Fibroblast of skin of right quadriceps (primary cell): ENCODE measurements at regions not wholly inside any gene's neighbourhood (a gene's known extent, or its start where the extent isn't known, plus 50 kb on each side); places are given as distances from the start of the nearest gene placed in this dataset.
"Not testable (repeated sequence)": the region's sequence is repeated elsewhere in the genome, so short reads cannot be mapped to it uniquely, and the experiment has no call there.

ENCODE experiments used
- DNase-seq: peaks from one replicate; pipeline ENCODE4 v3.0.0-alpha.2; 2013

- DNase-seq, result no peak
These were observed 587.1 kb upstream of the HTR2C start for GRCh38 chrX:113996781-113997180.

DNA sequence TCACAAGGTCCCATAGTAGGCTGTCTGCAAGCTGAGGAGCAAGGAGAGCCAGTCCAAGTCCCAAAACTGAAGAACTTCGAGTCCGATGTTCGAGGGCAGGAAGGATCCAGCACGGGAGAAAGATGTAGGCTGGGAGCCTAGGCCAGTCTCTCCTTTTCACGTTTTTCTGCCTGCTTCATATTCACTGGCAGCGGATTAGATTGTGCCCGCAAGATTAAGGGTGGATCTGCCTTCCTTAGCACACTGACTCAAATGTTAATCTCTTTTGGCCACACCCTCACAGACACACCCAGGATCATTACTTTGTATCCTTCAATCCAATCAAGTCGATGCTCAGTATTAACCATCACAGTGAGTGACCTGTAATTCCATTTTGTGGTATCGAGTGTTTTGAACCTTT lies 592.2 kb upstream of the HTR2C start:
- DNase-seq, result not testable (repeated sequence)

DNA sequence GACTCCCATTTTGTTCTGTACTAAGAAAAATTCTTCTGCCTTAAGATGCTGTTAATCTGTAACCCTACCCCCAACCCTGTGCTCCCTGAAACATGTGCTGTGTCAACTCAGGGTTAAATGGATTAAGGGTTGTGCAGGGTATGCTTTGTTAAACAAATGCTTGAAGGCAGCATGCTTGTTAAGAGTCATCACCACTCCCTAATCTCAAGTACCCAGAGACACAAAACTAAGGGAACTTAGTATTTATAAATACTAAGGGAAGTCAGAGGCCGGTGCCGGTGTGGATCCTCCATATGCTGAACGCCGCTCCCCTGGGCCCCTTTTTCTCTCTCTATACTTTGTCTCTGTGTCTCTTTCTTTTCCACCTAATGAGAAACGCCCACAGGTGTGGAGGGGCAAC lies 593.2 kb upstream of the HTR2C start:
- not testable (repeated sequence) for DNase-seq

GRCh38 chrX:113988315-113988935 lies 595.5 kb upstream of the HTR2C start:
- DNase-seq, result not testable (repeated sequence)

GRCh38 chrX:113986427-113986826 lies 597.5 kb upstream of the HTR2C start:
- no peak for DNase-seq

- no peak for DNase-seq
These were observed 601.1 kb upstream of the HTR2C start for GRCh38 chrX:113982766-113983165.

DNA sequence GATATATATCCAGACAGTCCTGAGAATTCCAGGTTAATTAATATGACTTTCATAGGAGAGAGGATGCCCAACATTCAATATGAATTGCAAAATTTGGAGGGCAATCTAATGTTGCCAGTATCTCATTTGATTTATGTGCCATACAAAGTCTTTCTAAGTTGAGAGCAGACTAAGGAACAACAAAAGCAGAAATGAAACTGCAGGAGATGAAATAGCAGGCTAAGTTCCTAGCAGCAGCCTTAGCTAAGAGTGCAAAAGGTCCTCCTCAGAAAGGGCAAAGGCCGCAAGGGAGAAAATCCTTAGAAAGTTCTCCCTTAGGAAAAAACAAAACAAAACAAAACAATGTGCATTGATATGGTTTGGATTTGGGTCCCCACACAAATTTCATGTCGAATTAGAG lies 602.9 kb upstream of the HTR2C start:
- DNase-seq, result no peak

DNA sequence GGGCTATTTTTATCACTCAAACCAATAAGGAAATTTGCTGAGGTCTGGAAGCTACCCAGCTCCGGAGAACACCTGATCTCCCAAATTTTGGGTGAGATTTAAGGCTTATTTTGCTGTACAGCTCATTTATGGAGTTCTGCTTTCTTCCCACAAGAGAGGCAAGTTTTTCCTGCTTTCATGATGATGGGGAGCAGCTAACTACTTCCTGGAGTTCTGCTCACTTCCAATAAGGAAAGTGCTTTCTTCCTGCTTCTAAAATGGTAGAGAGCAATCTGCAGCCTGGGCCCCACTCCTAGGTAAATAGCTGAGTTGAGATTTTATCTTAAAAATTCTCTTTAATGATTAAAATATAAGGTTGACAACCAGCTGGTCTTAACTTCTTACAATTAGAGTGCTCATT lies 606.0 kb upstream of the HTR2C start:
- no peak for DNase-seq

- no peak for DNase-seq
These were observed 608.4 kb upstream of the HTR2C start for GRCh38 chrX:113975441-113975840.

- no peak for DNase-seq
These were observed 609.0 kb upstream of the HTR2C start for GRCh38 chrX:113974881-113975280.

GRCh38 chrX:113973706-113974105 lies 610.2 kb upstream of the HTR2C start:
- no peak for DNase-seq

DNA sequence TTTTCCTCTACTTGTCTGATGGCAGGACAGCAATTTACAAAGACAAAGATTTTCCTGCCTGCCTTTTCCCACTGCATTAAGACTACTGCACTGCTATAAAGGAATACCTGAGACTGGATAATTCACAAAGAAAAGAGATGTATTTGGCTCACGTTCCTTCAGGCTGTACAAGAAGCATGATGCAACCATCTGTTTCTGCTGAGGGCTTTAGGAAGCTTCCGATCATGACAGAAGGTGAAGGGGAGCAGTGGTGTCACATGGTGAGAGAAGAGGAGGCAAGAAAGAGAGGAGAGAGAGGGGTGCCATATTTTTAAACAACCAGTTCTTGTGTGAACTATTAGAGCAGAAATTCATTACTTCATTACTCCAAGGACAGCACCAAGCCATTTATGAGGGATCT lies 617.1 kb upstream of the HTR2C start:
- no peak for DNase-seq

GRCh38 chrX:113962343-113962742 lies 621.5 kb upstream of the HTR2C start:
- no peak for DNase-seq

- no peak for DNase-seq
These were observed 623.8 kb upstream of the HTR2C start for GRCh38 chrX:113959912-113960626.

GRCh38 chrX:113956936-113957335 lies 627.0 kb upstream of the HTR2C start:
- DNase-seq, result no peak

DNA sequence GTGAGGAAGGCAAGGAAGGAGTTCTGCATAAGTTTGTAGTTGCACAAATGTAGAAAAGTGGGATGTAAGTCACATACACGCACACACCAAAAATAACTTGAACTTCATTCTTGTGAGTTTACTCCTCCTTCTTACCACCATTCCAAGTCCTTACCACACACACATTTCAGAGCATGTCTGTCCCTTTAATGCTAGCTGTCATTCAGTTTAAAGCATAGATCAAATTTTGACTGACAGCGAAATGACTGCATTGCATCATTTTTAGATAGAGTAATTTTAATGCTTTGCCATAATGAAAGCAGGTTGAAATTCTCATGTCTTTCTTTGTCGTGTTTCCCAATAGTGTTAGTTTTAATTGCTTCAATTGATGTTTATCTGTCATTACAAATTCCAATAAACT lies 629.6 kb upstream of the HTR2C start:
- DNase-seq, result no peak

DNA sequence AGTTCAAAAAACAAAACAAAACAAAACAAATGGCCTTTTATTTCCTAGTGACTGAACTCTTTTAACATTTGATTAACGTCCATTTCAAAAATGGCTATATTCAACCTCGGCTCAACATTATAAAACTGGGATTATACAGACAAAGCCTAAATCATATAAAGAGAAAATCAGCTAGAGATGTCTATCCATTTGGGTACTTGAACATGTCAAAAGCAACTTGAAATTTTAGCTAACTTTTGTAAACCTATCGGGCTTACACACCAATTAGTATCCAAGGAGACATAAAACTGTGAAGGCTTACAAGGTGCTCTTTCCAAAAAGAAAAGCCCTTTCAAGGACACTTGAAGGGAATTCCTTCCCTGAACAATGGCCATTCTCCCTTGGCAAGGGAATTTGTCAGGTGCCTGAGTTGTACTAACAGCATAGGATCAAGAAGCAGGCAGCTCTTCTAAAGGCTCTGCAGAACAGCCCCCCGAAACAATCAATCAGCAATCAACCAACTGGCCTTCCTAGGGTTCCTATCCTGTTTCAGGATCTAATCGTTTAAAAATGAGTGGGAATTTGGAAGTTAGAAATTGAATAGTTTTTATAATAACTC lies 633.7 kb upstream of the HTR2C start:
- no peak for DNase-seq

- no peak for DNase-seq
These were observed 636.3 kb upstream of the HTR2C start for GRCh38 chrX:113947548-113947947.

DNA sequence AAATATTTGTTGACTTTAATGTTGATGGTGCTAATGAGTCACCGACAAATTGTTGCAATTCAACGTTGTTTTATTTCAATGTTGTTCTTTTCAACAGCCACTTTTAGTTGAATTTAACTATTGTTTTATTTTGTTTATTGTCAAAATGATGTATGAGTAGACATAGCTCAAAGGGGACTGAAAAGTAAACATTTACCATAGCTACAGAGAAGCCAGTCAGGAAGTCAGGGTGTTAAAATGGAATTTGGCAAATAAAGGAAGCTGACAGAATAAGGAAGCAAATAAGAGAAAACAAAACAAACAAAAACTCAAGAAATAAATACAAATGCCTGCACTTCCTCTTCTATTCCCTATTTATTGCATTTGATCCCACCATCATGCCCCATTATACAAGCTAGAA lies 648.4 kb upstream of the HTR2C start:
- no peak for DNase-seq

DNA sequence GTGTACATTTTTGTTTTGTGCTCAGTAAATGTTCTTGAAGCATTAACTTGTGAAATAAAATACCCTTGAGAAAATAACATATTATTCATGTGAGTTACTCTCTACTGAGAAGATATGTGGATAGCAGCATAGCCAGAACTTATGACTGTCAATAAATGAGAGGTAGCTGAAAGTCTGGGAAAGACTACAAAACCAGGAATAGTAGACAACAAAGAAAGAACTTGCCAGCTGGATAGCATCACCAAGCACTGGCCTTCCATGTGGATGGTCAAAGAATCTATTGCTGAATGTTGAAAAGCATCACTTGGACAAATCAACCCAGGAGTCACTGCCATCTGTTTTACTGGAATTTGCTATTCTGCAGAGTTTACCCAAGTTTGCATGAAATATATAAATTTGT lies 650.0 kb upstream of the HTR2C start:
- no peak for DNase-seq

DNA sequence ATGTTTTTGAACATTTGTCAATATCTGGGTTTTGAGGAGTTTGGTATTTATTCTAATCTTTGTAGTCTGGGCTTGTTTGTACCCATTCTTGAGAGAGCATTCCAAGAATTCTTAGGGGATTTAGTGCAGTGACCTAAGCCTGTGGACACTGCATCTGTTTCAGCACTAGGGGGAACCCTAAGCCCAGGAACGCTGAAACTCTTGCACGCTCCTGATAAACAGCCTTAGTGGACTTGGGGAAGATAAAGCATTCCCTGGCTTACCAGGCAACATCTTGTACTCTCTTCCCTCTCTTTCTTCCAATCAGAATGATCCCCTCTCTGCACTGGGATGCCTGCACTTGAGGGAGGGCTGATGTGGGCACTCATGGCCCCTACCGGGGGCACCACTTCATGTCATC lies 654.9 kb upstream of the HTR2C start:
- peak; percentile 0 for DNase-seq

GRCh38 chrX:113920661-113921060 lies 663.2 kb upstream of the HTR2C start:
- DNase-seq, result no peak

DNA sequence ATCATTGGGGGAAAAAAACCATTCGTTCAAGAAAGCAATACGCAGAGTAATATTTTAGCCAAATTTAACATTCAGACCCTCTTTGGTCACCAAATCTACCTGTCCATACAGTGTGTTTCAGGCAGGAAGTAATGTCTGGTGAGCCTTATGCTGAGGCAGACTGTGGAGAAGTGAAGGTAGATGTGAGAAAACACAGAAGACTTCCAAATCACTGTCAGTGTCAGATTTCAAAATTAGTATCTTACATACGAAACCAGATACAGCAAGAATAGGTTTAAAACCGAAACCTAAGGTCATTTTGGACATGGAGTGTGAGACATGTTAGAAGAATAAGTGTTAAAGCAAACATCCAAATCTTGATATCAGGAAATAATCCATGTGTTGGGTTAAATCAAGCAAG lies 664.5 kb upstream of the HTR2C start:
- DNase-seq, result no peak

GRCh38 chrX:113906168-113906567 lies 677.7 kb upstream of the HTR2C start:
- DNase-seq, result no peak

GRCh38 chrX:113892891-113893290 lies 691.0 kb upstream of the HTR2C start:
- no peak for DNase-seq
